ENCODE measurements at regions not wholly inside any gene's neighbourhood (a gene's known extent, or its start where the extent isn't known, plus 50 kb on each side); places are given as distances from the start of the nearest gene placed in this dataset.
A peak's percentile ranks its signal among the peaks of the same experiment; 100 is the strongest.

DNA sequence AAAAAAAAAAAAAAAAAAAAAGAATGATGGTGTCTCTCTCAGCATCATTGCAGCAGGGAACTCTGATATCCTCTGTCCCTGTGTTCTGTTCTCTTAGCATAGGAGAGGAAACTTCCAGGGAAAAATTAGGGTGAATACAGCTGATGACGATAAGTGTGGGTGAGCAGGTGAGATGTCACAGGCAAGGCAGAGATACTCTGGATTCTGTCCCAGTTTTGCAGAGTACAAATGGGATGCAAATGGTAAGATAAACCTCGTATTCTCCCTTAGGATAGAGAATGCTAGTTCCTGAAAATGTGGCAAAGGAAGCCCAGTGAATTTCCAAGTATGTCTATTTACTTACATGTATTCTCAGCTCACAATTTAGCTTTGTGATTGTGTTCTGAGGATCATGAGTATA lies 671.6 kb upstream of the BOD1L1 start:
- DNase-seq (ENCODE audit: low read depth), result no peak

DNA sequence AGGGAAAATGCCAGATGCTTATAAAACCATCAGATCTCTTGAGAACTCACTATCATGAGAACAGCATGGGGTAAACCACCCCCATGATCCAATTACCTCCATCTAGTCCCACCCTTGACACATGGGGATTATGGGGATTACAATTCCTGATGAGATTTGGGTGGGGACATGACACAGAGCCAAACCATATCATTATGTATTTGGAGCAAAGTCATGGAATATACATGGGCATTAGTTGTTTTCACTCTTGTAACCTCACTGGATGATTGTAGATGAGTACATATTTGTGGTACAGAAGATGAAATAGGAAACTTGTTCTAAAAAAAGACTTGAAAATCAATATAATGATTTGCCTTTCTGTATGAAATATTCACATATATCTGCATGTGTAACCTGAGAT lies 674.5 kb upstream of the BOD1L1 start:
- no peak for DNase-seq (ENCODE audit: low read depth)

DNA sequence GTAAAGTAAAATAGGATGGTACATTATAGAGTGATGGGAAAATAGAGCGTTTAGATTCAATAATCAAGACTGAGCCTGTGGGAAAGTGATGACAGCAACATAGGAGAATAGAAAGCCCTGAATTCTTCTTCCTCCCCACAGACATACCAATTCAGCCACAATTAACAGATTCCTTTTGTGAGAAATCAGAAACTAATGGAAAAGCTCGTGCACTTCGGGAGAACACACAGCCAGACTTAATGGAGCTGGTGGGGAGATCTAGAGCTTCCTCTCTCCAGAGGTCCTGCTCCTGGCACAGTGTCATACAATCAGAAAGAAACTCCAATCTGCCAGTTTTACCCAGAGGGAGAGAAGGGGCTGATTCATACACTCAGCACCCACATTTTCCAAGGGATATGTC lies 676.3 kb upstream of the BOD1L1 start:
- DNase-seq (ENCODE audit: low read depth), result no peak

DNA sequence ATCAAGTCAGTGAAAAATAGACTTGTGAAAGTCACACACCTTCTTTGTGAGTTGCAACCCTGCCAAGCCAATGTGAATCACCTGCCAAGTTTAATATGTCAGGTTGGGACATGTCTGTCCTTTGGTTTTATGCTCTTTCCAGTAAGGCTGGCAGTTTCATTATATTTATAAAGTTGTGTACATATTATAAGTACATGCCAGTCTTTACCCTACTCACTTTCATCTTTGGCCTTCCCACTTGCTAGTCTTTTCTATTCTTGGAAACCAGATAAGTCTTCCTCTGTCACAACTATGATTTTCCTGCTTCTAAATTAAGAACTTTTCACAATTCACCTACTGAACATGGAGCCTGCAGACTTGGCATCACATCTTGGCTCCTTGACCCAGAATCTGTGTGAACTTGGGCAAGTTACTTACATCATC lies 680.7 kb upstream of the BOD1L1 start:
- no peak for DNase-seq (ENCODE audit: low read depth)

DNA sequence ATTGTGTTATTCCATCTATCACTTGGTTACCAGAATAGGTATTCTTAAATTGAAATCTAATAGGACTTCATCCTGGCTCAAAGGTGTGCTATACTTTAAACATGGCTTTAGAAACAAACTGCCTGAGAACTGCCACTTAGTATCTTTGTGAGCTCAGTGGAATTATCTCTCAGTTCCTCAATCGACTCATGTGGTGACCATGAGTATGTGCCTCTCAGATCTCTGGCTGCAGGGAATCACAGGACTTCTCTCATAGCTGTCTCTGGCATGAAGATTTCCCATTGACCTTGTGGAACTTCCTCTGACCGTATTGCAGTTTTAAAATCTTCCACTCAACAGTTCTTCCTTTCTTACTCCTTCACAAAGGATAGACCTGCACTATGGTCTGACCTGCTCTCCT lies 681.9 kb upstream of the BOD1L1 start:
- no peak for DNase-seq (ENCODE audit: low read depth)

DNA sequence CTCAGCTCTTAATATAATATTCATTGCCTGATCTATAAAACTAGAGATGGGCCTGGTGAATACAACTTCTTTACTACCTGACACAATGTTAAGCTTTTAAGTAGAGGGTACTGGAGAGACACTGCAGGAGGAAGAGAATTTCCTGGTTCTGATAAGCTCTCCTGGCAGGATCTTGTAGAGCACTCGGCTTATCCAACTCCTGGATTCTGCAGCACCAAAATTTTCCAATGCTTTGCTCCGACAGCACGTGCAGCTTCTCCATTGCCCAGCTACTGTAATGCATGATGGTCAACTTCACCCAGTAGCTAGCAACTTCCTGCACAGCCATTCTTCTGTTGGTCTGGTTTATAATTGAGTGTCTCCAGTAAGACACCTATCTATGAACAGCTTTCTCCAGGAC lies 686.2 kb upstream of the BOD1L1 start:
- no peak for DNase-seq (ENCODE audit: low read depth)

DNA sequence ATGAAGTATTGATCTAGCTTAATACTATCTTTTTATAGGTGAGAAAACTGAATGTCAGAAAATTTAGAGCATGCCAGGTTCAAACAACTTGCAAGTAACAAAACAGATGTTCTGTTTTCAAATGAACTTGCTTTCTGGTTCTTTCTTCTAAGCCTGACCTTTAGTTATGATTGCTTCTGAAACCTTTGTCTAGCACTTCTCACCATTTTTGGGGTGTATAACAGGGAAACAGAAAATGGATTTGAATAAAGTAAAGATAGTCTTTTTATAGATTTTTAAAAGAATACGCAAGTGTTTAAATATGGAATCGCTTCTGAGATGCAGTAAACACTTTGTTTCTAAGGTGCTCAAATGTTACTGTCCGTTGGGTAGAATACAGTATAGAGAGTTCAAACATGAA lies 687.2 kb upstream of the CPEB2 start:
- no peak for DNase-seq (ENCODE audit: low read depth)

DNA sequence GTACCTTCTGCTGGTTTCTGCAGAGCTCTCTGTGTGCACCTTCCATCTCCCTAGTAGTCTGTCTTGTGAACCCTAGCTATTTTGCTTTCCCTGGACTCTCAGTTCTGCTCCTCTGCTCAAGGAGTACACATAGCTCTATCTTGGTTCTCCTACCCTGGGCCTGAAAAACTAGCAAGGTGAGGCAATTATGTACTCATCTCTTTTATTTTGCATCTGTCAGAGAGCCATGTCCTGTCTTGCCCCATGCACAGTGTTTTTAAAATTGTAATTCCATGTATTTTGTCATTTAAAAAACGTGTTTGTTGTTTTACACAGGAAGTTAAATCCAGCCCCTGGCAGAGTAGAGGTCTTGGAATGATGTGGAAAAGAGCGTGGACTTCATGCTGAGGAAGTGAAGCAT lies 684.9 kb upstream of the CPEB2 start:
- no peak for DNase-seq (ENCODE audit: low read depth)

DNA sequence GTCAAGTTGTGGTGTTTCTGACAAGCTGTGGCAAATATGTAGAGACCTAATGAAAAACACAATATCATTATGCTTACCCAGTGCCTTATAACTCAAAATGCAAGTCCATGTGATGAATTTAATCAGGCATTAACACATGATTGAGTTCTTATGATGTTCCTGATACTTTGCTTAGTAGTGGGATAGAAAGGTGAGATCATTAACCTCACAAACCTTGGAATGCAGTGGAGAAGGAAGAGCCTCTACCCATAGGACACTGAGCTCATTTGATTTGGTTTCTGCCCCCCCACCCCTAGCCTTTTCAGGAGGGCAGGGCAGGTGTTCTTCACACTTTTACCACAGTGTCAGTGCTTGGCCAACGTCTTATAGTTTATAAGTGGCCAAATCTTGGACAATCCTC lies 683.6 kb upstream of the CPEB2 start:
- no peak for DNase-seq (ENCODE audit: low read depth)

DNA sequence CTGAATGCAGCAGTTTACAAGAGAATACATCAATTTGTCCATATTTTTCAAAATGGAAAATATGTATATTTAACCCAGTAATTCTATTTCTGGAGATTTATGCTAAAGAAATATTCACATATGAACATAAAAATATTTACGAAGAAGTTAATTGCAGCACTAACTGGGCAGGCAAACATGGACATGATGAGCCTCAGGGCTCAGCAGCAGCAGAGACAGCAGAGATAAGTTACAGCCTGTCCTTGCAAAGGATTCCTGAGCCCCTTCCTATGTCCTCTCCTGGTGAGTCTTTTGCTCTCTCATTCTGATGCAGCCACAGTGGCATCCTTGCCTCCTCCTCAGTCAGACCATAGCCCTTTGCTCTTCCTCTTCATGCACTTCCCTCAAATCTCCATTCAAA lies 680.6 kb upstream of the CPEB2 start:
- no peak for DNase-seq (ENCODE audit: low read depth)

DNA sequence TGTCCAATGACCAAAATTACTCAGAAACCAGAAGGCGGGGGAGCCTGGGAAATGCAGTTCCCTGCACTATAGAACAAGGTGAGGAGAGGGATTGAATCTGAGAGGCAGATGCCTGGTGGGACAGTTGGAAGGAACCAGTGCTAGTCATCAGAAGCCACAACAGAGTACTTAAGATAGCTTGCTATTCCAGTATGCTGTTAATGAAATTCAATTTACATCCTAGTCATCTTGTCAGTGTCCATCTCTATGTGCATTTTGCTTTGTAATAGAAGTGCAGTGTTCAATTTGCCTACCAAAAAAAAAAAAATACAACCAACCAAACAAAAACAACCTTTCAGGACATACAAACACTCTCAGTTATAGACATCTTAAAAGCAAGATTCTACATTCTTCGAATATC lies 679.1 kb upstream of the CPEB2 start:
- DNase-seq (ENCODE audit: low read depth), result no peak

DNA sequence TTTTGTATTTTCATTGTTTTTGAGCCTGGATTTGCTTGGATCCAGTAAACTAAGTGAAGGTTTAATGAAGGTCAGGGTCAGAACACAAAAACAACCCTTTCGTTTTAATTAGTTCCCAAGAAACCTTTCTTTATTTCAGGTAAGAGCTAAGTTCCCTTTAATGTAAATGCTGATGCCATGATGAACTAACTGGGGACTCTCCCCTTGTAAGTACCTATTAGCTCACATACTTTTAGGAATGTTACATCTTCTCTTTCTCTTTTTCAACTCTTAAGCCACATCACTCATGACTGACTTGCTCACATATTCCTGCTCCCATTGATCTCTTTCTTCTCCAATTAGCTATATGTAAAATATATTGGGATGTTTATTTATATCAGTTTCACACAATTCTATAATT lies 673.1 kb upstream of the CPEB2 start:
- no peak for DNase-seq (ENCODE audit: low read depth)

DNA sequence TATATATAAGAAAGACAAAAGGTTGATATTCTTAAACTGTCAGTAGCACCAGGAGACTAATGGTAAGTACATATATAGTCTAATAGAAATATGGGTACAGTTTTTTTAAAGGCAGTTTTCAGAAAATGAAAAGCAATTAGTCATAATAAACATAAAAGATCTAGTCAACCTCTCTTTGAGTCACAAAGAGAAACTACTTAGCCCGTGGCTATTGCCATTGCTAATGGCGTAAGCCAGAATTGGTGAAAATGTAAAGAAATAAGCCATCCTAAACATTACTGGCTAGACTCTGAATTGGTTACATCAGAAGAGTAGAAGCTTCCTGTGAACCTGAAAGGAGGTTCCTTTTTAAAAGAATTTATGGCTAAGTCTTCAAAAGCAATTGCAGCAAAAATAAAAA lies 668.7 kb upstream of the CPEB2 start:
- DNase-seq (ENCODE audit: low read depth), result no peak

DNA sequence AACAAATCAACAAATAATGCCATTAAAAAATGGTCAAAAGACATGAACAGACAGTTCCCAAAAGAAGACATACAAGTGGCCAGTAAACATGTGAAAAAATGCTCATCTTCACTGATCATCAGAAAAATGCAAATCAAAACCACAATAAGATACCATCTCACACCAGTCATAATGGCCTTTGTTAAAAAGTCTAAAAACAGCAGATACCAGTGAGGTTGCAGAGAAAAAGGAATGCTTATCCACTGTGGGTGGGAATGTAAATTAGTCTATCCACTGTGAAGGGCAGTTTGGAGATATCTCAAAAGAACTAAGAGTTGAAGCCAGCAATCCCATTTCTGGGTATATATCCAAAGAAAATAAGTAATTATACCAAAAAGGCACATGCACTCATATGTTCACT lies 668.1 kb upstream of the CPEB2 start:
- DNase-seq (ENCODE audit: low read depth), result no peak

DNA sequence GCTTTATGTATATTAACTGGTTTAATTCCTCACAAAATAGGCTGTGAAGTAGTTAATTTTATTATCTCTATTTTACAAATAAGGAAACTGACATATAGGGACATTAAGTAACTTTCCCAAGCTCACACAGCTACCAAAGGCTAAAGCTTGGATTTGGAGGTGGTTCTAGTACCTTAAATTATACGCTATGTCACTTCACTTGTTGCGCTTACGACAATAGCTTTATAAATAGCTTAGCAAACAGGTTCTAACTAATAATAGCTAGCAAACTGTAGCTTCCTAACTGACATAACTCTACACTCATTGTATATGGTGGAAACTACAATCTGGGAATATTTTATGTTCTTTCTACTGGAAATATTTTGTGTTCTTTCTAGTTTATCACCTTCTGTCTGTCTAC lies 666.4 kb upstream of the CPEB2 start:
- no peak for DNase-seq (ENCODE audit: low read depth)

DNA sequence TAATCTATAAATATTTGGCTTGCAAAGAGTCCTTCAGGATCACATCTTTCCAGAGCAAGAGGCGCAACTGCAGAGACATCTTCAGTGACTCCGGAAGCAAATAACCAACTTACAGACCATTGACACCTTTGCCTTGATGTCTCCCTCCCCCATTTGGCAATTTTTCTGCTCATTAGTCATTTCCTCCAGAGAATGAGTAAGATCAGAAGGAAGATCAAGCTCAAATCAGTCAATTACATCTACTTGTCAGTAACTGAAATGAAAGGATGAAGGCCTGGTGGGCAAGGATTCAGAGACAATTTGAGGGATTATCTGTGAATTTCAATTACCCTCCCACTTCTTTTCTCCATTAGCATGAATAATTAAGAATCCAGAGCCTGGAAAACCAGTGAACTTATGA lies 665.6 kb upstream of the CPEB2 start:
- DNase-seq (ENCODE audit: low read depth), result peak; percentile 75

DNA sequence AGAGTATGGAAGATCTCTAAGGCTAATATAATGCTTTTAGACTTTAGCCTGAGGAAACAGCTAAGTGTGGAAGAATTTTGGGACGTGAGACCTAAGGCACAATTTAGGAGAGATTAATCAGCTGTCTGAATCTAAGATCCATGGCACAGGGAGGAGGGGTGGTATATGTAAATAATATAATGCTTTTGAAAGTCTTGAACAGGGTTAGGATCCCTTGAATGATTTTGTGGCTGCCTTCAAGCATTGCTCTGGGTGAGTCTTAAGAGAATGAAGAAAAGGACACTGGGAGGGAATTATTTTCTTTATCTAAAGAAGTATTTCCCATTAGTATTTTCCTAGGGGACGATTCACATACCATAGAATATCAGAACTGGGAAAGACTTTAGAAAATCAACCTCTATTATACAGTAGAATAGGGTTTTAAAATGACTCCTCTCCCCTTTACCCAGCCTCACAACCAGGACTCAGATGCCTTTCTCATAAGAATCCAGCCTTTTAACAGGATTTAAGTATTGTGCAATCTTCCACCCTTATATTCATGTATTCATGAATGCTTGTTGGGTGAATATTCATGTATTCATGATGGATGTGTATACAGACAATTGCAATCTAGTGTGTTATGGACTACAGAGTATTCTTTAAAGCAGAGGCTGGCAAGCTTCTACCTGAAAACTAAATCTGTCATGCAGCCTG lies 664.2 kb upstream of the CPEB2 start:
- no peak for DNase-seq (ENCODE audit: low read depth)

DNA sequence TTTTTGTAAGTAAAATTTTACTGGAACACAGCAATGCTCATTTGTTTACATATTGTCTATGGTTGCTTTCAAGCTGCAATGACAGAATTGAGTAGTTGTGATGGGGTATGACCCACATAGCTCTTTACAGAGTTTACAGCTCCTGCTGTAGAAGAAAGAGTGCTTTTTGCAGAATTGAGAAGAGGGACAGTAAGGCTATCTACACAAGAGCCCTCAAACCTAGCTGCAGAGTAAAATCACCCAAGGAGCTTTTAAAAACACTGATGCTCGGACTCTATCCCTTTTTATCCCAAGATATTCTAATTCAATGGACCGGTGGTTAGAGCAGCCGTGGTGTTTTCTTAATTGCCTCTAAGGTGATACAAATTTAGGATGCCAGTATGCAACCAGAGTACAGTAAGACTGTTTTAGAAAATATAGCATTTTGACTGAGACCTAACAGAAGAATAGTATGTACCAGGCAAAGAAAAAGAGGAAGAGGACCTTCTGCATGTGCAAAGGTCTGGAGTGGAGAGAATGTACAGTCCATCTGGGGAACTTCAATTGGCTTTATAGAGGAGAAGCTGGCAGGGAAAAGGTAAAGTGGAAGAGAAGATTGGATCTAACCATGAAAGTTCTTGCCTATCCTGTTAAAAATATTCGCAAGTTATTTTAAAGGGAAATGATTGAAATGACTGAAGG lies 663.6 kb upstream of the CPEB2 start:
- DNase-seq (ENCODE audit: low read depth), result no peak

DNA sequence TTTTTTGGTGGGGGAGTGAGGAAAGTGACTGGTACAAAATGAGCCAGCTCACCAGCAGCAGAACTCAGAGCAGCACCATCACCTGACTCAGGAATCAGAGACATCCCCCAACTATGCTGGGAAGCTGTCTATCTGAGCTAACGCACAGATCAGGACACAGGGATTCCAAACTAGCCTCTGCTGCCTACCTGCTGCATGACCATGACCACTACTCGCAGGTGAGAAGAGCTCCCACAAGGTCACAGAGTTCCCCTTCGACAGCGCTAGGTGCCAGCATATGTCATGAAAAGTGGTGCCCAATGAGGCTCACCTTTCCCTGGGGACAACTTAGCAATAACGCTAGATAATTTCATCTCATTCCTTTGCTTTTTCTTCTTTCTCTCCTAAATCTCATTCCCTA lies 662.6 kb upstream of the CPEB2 start:
- no peak for DNase-seq (ENCODE audit: low read depth)

DNA sequence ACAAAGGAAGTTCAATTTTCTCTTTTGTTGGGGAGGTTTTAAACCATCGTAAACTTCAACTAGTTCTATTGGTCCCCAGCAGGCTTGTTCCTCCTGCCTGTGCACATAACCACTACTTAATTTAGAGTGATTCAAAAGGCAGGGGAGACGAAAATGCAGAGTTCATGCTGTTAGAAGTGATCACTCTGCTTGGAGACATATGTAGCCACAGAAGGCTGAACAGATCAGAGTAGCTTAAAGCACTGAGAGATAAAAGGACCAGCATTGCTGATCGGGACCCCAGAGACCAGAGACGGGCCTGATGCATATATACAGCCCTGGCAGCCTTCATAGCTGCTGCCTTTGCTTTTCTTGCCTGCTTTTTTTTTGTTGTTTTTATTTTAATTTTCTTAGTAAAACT lies 662.0 kb upstream of the CPEB2 start:
- no peak for DNase-seq (ENCODE audit: low read depth)

DNA sequence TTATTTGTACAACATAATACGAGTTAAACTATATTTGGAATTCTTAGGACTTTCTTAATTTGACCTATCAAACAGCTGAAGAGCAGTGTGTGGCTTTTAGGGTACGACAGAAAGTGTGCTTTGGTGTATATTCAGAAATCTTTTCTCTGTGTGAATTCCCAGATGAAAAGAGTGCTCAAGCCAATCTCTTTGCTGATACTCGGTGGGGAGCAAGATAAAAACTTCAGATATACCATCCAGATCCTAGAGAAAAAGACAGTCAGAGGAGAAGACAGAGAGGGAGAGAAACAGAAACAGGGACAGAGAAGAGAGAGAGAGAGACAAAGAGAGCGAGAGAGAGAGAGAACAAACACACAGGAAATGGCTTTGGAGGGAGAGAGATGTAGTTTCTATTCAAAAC lies 658.3 kb upstream of the CPEB2 start:
- DNase-seq (ENCODE audit: low read depth), result no peak

DNA sequence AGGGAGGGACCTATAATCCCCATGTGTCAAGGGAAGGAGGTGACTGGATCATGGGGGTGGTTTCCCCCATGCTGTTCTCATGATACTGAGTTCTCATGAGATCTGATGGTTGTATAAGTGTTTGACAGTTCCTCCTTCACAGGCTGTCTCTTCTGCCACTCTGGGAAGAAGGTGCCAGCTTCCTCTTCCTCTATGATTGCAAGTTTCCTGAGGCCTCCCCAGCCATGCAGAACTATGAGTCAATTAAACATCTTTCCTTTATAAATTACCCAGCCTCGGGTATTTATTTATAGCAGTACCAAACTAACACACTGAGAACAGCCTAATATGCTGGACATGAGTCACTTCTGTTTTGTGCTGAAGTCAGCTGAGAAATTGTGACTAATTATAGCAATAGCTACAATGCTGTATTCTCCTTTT lies 656.9 kb upstream of the CPEB2 start:
- DNase-seq (ENCODE audit: low read depth), result peak; percentile 82

DNA sequence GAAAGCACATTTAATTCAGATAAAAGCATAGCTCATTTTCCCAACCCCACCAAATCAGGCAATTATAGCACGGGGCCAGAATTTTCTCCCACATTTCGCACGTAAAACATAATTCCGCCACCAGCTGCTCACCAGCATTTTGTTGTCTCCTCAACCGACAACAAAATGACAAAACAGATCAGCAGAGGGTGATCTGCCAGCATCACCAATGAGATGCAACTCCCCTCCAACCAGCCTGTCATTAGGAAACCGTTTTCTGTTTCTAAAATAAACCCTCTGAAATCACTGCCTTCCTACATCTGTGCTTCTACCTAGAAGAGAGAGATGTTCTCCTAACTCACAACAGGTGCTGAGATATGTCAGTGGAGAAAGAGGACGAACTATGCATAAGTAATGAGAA lies 654.8 kb upstream of the CPEB2 start:
- DNase-seq (ENCODE audit: low read depth), result no peak

DNA sequence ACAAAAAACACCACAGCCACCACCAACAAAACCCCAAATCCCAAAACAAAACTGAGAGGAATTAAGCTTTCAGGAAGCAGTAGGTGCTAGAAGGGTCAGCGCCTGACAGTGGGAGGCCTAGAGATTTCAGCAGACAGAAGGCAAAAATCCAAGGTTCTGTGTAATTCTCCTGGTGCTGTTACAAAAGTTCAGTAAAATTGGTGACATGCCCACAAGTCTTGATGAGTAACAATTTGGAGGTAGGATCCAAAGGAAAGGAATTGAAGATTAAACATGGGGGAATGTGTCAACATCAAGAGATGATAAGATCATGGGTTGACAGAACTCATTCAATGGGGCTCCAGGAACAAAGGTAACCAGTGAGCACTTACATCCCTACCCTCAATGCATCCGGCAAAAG lies 653.8 kb upstream of the CPEB2 start:
- DNase-seq (ENCODE audit: low read depth), result peak; percentile 13

Data from HT1080 (cell line).